ENCODE measurements at regions not wholly inside any gene's neighbourhood (a gene's known extent, or its start where the extent isn't known, plus 50 kb on each side); places are given as distances from the start of the nearest gene placed in this dataset.

- H3K4me1 ChIP-seq: peaks cover 0 to 22% (median 18%) of the 10 kb centered on the region in 4 donors
- no peaks in the 10 kb centered on the region for H3K27me3 ChIP-seq
- no peaks in the 10 kb centered on the region for H3K36me3 ChIP-seq
- intact Hi-C loops (cut with DNase I): no loop called here
- no peak for DNase-seq
- H3K4me3 ChIP-seq: no peak overlapping the region
- TF ChIP-seq POLR2AphosphoS5 (IDR thresholded peaks at IDR 0.05): peak in 2 of 4 donors; percentile 27 to 32
- TF ChIP-seq CTCF (IDR thresholded peaks at IDR 0.05): no peak
- TF ChIP-seq POLR2A (IDR thresholded peaks at IDR 0.05): no peak
- H3K27ac ChIP-seq: peak overlapping the region in 2 of 4 donors; percentile 23 to 54
- WGBS, 2 donors: 51 to 57% methylated on average over 2 of the region's 2 CpGs
- peaks cover 0 to 3% (median 0%) of the 10 kb centered on the region in 4 donors for H3K9me3 ChIP-seq
Observed at GRCh38 chr9:80503671-80504281, 932.0 kb downstream of the TLE4 start.

GRCh38 chr9:80502306-80502705 lies 930.5 kb downstream of the TLE4 start:
- H3K4me1 ChIP-seq: peaks cover 0 to 22% (median 18%) of the 10 kb centered on the region in 4 donors
- no peak overlapping the region for H3K27ac ChIP-seq
- no peaks in the 10 kb centered on the region for H3K36me3 ChIP-seq
- intact Hi-C loops (cut with DNase I): no loop called here
- no peaks in the 10 kb centered on the region for H3K9me3 ChIP-seq
- no peak for DNase-seq
- no peaks in the 10 kb centered on the region for H3K27me3 ChIP-seq
- 65 to 80% methylated on average over 5 of the region's 5 CpGs for WGBS, 2 donors
- H3K4me3 ChIP-seq: no peak overlapping the region
- TF ChIP-seq EP300 (IDR thresholded peaks at IDR 0.05): no peak
- TF ChIP-seq POLR2A (IDR thresholded peaks at IDR 0.05): no peak
- TF ChIP-seq CTCF (IDR thresholded peaks at IDR 0.05): no peak
- no peak for TF ChIP-seq POLR2AphosphoS5 (IDR thresholded peaks at IDR 0.05)

GRCh38 chr9:80501635-80502034 lies 929.9 kb downstream of the TLE4 start:
- no peak for DNase-seq
- 58 to 60% methylated on average over 3 of the region's 3 CpGs for WGBS, 2 donors
- Histone ChIP-seq H3K4me3 (no peak overlapping the region), H3K27ac (no peak overlapping the region), H3K9me3 (no peaks in the 10 kb centered on the region), H3K4me1 (peaks cover 0 to 22% (median 18%) of the 10 kb centered on the region in 4 donors), H3K27me3 (no peaks in the 10 kb centered on the region), H3K36me3 (no peaks in the 10 kb centered on the region)
- intact Hi-C loops (cut with DNase I): no loop called here
- TF ChIP-seq EP300 (IDR thresholded peaks at IDR 0.05): no peak
- no peak for TF ChIP-seq POLR2A (IDR thresholded peaks at IDR 0.05)
- no peak for TF ChIP-seq CTCF (IDR thresholded peaks at IDR 0.05)
- no peak for TF ChIP-seq POLR2AphosphoS5 (IDR thresholded peaks at IDR 0.05)

GRCh38 chr9:80500300-80500699 lies 928.5 kb downstream of the TLE4 start:
- TF ChIP-seq POLR2AphosphoS5 (IDR thresholded peaks at IDR 0.05) (no peak), EP300 (IDR thresholded peaks at IDR 0.05) (no peak), CTCF (IDR thresholded peaks at IDR 0.05) (no peak)
- WGBS, 2 donors: 83 to 90% methylated on average over 4 of the region's 4 CpGs
- Histone ChIP-seq H3K27me3 (no peaks in the 10 kb centered on the region), H3K9me3 (no peaks in the 10 kb centered on the region), H3K4me1 (peaks cover 0 to 22% (median 18%) of the 10 kb centered on the region in 4 donors), H3K36me3 (no peaks in the 10 kb centered on the region), H3K27ac (no peak overlapping the region), H3K4me3 (no peak overlapping the region)
- intact Hi-C loops (cut with DNase I): no loop called here
- DNase-seq: no peak

All from sigmoid colon (tissue), 6 donors.